NT2/D1 (cell line): ENCODE measurements at regions not wholly inside any gene's neighbourhood (a gene's known extent, or its start where the extent isn't known, plus 50 kb on each side); places are given as distances from the start of the nearest gene placed in this dataset.

ENCODE experiments used
- SUZ12 ChIP-seq: IDR thresholded peaks from 2 replicates; pipeline ENCODE4 v1.6.1; 2011; ENCODE audit not compliant: insufficient read length, insufficient read depth; ENCODE audit errors: extremely low read depth
- YY1 ChIP-seq: IDR thresholded peaks from 2 replicates; pipeline ENCODE4 v1.6.1; 2011; ENCODE audit not compliant: insufficient read length, insufficient read depth

DNA sequence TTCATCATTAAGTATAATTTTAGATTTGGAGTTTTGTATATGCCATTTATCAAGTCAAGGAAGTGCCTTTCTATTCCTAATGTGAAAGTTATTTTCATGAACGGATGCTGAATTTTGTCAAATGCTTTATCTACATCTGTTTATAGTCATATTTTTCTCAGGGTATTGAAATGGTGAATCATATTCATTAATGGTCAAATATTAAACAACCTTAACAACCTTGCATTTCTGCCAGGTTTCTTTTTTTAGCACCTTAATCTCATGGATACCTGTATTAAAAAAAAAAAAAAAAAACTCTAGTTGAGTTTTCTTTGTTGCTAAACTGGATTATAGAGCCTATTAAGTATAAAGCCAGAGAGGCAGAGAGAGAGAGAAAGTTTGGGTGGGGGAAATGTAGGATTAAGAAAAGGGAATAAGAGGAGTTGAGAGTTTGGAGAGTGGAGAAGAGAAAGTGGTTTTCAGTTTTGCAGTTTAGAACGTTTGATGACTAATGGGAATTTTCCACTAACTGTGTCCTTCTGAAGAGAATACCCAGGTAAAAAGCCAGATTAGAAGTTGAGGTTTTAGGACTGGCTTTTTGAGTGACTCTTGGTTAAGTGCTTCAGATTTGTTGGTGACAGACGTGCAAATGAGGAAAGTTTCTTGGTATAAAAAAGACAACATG, 305.0 kb downstream of the HLX start:
- TF ChIP-seq SUZ12, result no peak
- TF ChIP-seq YY1, result no peak
